WTC11 (cell line): ENCODE measurements at regions not wholly inside any gene's neighbourhood (a gene's known extent, or its start where the extent isn't known, plus 50 kb on each side); places are given as distances from the start of the nearest gene placed in this dataset.
A peak's percentile ranks its signal among the peaks of the same experiment; 100 is the strongest.

Experiments
- ATAC-seq: fragments of 200-7000 bp; cut with Tn5 transposase; 2 replicates; pipeline ENCODE4 v1.10.0; 2021; ENCODE audit warnings: mild to moderate bottlenecking, moderate library complexity
- CTCF ChIA-PET: fragments of 300-600 bp; sonication (Branson Sonifier 250); formaldehyde crosslinking; loops from one replicate; lab custom pipeline; 2021; ENCODE audit warnings: antibody characterized with exemption; lab: Charles Lee
- POLR2A ChIA-PET: fragments of 350-600 bp; sonication (Branson Sonifier 250); formaldehyde crosslinking; loops from one replicate; lab custom pipeline; 2021; ENCODE audit warnings: antibody characterized with exemption; lab: Charles Lee
- DNase-seq: peaks from one replicate; pipeline ENCODE4 v3.0.0; 2021; ENCODE audit warnings: low spot score
- H3K27ac Mint-ChIP-seq: 2 replicates; pipeline ENCODE4 v1.8.0; 2021; ENCODE audit warnings: mixed read lengths
- H3K27me3 Mint-ChIP-seq: 2 replicates; pipeline ENCODE4 v1.8.0; 2021; ENCODE audit warnings: low read depth, mild to moderate bottlenecking, moderate library complexity, mixed read lengths
- H3K36me3 Mint-ChIP-seq: 2 replicates; pipeline ENCODE4 v1.8.0; 2021; ENCODE audit warnings: mixed read lengths
- H3K4me1 Mint-ChIP-seq: 2 replicates; pipeline ENCODE4 v1.8.0; 2022; ENCODE audit warnings: mixed read lengths
- H3K4me3 Mint-ChIP-seq: 2 replicates; pipeline ENCODE4 v1.8.0; 2021; ENCODE audit warnings: mild to moderate bottlenecking, moderate library complexity, mixed read lengths
- H3K9me3 Mint-ChIP-seq: 2 replicates; pipeline ENCODE4 v1.8.0; 2021; ENCODE audit warnings: mixed read lengths
- CDX4 ChIP-seq: fragments of 250-450 bp; sonication (Bioruptor Pico); IDR thresholded peaks from 2 replicates; pipeline ENCODE4 v1.9.0; 2021; ENCODE audit warnings: moderate library complexity, mild to moderate bottlenecking, inconsistent platforms, borderline replicate concordance
- ESRRA ChIP-seq: sonication (generic); formaldehyde crosslinking; IDR thresholded peaks from 2 replicates; pipeline ENCODE4 v1.8.1; 2022; ENCODE audit warnings: mild to moderate bottlenecking, missing genetic modification reagents, borderline replicate concordance
- FOXJ3 ChIP-seq: sonication (generic); formaldehyde crosslinking; IDR thresholded peaks from 2 replicates; pipeline ENCODE4 v1.9.0; 2021; ENCODE audit warnings: missing genetic modification reagents, mild to moderate bottlenecking, borderline replicate concordance
- PRRX2 ChIP-seq: fragments of 250-450 bp; sonication (Bioruptor Pico); IDR thresholded peaks from 2 replicates; pipeline ENCODE4 v1.8.0; 2021; ENCODE audit warnings: mild to moderate bottlenecking
- USF2 ChIP-seq: sonication (generic); formaldehyde crosslinking; IDR thresholded peaks from 2 replicates; pipeline ENCODE4 v1.8.1; 2023; ENCODE audit warnings: mild to moderate bottlenecking, missing genetic modification reagents, moderate library complexity
- ZNF121 ChIP-seq: sonication (generic); formaldehyde crosslinking; IDR thresholded peaks from 2 replicates; pipeline ENCODE4 v1.8.0; 2023; ENCODE audit warnings: missing genetic modification reagents
- ZNF317 ChIP-seq: sonication (generic); formaldehyde crosslinking; IDR thresholded peaks from 2 replicates; pipeline ENCODE4 v1.8.1; 2023; ENCODE audit warnings: low read depth, mild to moderate bottlenecking, moderate library complexity, missing genetic modification reagents, borderline replicate concordance
- ZNF416 ChIP-seq: fragments of 250-450 bp; sonication (Bioruptor Pico); IDR thresholded peaks from 2 replicates; pipeline ENCODE4 v1.9.0; 2021; ENCODE audit warnings: mild to moderate bottlenecking, inconsistent platforms
- ZNF532 ChIP-seq: fragments of 250-450 bp; sonication (Bioruptor Pico); IDR thresholded peaks from 2 replicates; pipeline ENCODE4 v1.9.0; 2021; ENCODE audit warnings: mild to moderate bottlenecking, borderline replicate concordance
- TF ChIP-seq, protein P1 (sequence below): sonication (generic); formaldehyde crosslinking; IDR thresholded peaks from 2 replicates; pipeline ENCODE4 v1.8.0; 2023; ENCODE audit warnings: missing genetic modification reagents
- TF ChIP-seq, protein P2 (sequence below): sonication (generic); formaldehyde crosslinking; IDR thresholded peaks from 2 replicates; pipeline ENCODE4 v1.8.0; 2022; ENCODE audit warnings: mild to moderate bottlenecking, missing genetic modification reagents
- TF ChIP-seq, protein P3 (sequence below): sonication (generic); formaldehyde crosslinking; IDR thresholded peaks from 2 replicates; pipeline ENCODE4 v1.8.1; 2023; ENCODE audit warnings: mild to moderate bottlenecking, missing genetic modification reagents
- TF ChIP-seq, protein P4 (sequence below): sonication (generic); formaldehyde crosslinking; IDR thresholded peaks from 2 replicates; pipeline ENCODE4 v1.8.1; 2022; ENCODE audit warnings: low read depth, missing genetic modification reagents, borderline replicate concordance

- TF ChIP-seq PRRX2 (CRISPR knock-in tag) (no peak), ZNF416 (no peak)
Observed at GRCh38 chr2:136331226-136331625, 213.3 kb upstream of the CXCR4 start (continued).

DNA sequence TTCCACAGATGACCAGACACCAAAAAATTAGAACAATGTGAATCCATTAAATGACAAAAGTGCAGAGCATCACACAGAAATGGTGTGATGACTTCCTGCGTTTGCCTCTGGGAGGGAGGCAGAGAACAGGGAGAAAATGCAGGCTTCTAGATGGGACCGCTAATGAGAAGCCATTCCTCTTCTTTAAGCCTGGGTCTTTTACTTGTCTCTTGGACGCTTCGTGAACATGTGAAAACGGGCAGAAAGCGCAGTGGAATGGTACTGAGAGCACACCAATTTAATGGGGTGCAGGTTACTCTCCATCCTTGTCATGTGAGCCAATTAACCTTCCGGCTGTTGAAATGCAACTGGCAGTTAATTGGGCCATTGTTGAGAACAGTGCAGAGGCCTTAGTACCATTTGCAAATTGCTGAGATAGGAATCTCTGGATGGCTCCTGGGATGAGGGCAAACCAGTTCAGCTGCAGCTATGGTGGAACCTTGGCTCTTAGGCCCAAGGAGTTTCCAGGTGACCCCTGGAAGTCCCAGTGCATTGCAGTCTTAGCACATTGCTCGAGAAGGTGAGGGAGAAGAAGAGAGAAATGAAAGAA is 210.4 kb upstream of the CXCR4 start:
- CTCF ChIA-PET, result interaction anchor here (0.5 to 1.3 kb wide), 2 partner anchors 56 to 332 kb away, joined by 3 to 4 read pairs; no protein-coding TSS in a partner anchor
- peaks cover 41% of the 10 kb centered on the region for H3K4me1 Mint-ChIP-seq
- TF ChIP-seq, protein P1, sequence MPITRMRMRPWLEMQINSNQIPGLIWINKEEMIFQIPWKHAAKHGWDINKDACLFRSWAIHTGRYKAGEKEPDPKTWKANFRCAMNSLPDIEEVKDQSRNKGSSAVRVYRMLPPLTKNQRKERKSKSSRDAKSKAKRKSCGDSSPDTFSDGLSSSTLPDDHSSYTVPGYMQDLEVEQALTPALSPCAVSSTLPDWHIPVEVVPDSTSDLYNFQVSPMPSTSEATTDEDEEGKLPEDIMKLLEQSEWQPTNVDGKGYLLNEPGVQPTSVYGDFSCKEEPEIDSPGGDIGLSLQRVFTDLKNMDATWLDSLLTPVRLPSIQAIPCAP, result no peak
- TF ChIP-seq, protein P2, sequence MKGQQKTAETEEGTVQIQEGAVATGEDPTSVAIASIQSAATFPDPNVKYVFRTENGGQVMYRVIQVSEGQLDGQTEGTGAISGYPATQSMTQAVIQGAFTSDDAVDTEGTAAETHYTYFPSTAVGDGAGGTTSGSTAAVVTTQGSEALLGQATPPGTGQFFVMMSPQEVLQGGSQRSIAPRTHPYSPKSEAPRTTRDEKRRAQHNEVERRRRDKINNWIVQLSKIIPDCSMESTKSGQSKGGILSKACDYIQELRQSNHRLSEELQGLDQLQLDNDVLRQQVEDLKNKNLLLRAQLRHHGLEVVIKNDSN, result no peak
- TF ChIP-seq, protein P3, sequence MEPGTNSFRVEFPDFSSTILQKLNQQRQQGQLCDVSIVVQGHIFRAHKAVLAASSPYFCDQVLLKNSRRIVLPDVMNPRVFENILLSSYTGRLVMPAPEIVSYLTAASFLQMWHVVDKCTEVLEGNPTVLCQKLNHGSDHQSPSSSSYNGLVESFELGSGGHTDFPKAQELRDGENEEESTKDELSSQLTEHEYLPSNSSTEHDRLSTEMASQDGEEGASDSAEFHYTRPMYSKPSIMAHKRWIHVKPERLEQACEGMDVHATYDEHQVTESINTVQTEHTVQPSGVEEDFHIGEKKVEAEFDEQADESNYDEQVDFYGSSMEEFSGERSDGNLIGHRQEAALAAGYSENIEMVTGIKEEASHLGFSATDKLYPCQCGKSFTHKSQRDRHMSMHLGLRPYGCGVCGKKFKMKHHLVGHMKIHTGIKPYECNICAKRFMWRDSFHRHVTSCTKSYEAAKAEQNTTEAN (CRISPR knock-in tag), result no peak
- TF ChIP-seq ZNF317 (CRISPR knock-in tag), result no peak
- no peak for TF ChIP-seq FOXJ3
- TF ChIP-seq, protein P4, sequence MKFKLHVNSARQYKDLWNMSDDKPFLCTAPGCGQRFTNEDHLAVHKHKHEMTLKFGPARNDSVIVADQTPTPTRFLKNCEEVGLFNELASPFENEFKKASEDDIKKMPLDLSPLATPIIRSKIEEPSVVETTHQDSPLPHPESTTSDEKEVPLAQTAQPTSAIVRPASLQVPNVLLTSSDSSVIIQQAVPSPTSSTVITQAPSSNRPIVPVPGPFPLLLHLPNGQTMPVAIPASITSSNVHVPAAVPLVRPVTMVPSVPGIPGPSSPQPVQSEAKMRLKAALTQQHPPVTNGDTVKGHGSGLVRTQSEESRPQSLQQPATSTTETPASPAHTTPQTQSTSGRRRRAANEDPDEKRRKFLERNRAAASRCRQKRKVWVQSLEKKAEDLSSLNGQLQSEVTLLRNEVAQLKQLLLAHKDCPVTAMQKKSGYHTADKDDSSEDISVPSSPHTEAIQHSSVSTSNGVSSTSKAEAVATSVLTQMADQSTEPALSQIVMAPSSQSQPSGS, result no peak
- TF ChIP-seq CDX4 (CRISPR knock-in tag), result no peak
- peak; percentile 26; the same call in 1 of the 2 replicates for TF ChIP-seq USF2 (CRISPR knock-in tag)
- no peak overlapping the region for H3K4me3 Mint-ChIP-seq
- ATAC-seq (peak; percentile 77), DNase-seq (no peak)
- POLR2A ChIA-PET, result no interaction called here
- H3K9me3 Mint-ChIP-seq, result peaks cover 18% of the 10 kb centered on the region
- no peaks in the 10 kb centered on the region; the same call in 1 of the 2 replicates for H3K36me3 Mint-ChIP-seq
- no peak overlapping the region for H3K27ac Mint-ChIP-seq
- no peaks in the 10 kb centered on the region for H3K27me3 Mint-ChIP-seq

- Mint-ChIP-seq H3K4me1 (peaks cover 51% of the 10 kb centered on the region), H3K4me3 (no peak overlapping the region), H3K27ac (no peak overlapping the region), H3K27me3 (no peaks in the 10 kb centered on the region), H3K36me3 (no peaks in the 10 kb centered on the region; the same call in 1 of the 2 replicates), H3K9me3 (peaks cover 17% of the 10 kb centered on the region)
- DNase-seq, result no peak
- POLR2A ChIA-PET, result no interaction called here
- TF ChIP-seq, protein P3 (CRISPR knock-in tag), result no peak
- peak; percentile 28 for ATAC-seq
- CTCF ChIA-PET, result interaction anchor here (1.3 kb wide), 1 partner anchor 57 kb away, joined by 4 read pairs; no protein-coding TSS in a partner anchor
Observed at GRCh38 chr2:136327162-136327852, 209.4 kb upstream of the CXCR4 start.

DNA sequence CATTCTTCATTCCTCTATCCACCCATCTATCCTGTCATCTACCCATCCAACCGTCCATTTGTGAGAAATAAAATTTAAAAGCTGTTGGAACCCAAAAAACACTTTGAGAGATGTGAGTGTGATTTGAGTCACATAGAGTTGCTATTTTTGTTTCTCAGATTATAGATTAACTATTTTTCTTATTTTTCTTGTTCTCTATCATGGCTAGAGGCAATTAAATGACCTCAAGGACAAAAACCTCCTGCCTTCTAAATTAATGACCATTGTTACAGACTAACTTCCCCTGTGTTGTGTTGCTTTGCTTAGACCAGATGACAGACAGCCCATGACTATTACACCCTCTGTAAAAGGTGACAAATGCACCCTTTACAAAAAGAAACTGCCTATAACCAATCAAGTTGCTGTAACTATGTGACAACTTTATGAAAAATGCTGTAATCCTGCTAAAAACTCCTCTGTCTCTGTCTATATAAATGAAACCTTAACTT is 207.9 kb upstream of the CXCR4 start:
- H3K9me3 Mint-ChIP-seq, result peaks cover 12% of the 10 kb centered on the region
- CTCF ChIA-PET, result no interaction called here
- POLR2A ChIA-PET, result no interaction called here
- no peak for DNase-seq
- no peaks in the 10 kb centered on the region for H3K36me3 Mint-ChIP-seq
- peaks cover 54% of the 10 kb centered on the region for H3K4me1 Mint-ChIP-seq
- no peaks in the 10 kb centered on the region for H3K27me3 Mint-ChIP-seq
- ATAC-seq, result no peak
- no peak overlapping the region for H3K4me3 Mint-ChIP-seq
- H3K27ac Mint-ChIP-seq, result no peak overlapping the region
- TF ChIP-seq ZNF121 (CRISPR knock-in tag), result no peak
- no peak for TF ChIP-seq ESRRA (CRISPR knock-in tag)
- TF ChIP-seq ZNF532, result no peak
- no peak for TF ChIP-seq ZNF416
